ENCODE measurements at regions not wholly inside any gene's neighbourhood (a gene's known extent, or its start where the extent isn't known, plus 50 kb on each side); places are given as distances from the start of the nearest gene placed in this dataset.

DNA sequence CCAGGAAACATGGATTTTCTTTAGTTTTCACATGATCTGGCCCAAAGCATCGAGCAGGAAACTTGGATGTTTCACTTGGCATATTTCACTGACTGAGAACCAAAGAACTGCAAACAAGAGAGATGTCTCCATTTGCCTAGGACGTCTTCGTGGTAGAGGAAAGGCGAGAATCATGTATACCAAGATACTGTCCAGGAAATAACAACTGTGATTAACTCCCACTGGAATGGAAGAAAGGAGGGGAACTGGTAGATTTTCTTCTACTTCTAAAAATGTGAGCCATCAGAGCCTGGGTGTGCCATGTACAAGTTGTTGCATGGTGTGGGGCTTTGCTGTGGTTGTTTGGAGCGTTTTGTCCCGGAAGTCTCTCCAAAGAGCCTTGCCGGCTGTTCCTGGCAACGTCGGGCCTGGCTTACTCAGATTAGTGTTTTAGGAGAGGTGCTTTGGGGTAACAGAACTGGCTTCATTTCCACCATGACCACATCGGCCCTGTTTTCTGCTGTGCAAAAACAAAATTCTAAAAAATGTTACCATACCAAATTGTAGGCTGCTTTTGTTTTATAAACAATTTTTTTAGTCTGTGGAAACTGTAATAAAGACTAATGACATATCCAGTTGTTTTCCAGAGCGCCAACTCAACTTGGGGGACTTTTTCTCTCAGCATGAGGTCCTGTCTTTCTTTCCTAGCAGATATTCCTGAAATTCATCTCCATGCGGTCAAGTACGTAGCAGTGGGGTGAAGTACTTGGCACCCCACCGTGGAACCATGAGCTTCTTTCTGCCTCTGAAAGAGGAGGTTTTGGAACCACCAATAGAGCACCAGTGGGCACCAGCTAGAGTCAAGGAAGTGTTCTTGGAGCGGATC is 118.3 kb downstream of the TM2D1 start:
- no peak overlapping the region for H3K4me3 ChIP-seq
- no peaks in the 10 kb centered on the region for H3K36me3 ChIP-seq
- H3K9me3 ChIP-seq = no peaks in the 10 kb centered on the region
- peak overlapping the region; percentile 57 for H3K27ac ChIP-seq
- H3K4me1 ChIP-seq = peaks cover 22% of the 10 kb centered on the region
- H3K27me3 ChIP-seq = no peaks in the 10 kb centered on the region
- no peak for TF ChIP-seq POLR2A (IDR thresholded peaks at IDR 0.05)
- TF ChIP-seq POLR2AphosphoS5 (IDR thresholded peaks at IDR 0.05; ENCODE audit: insufficient read depth in 1 of 2, low read depth in 1 of 2) = peak in 1 of 2 donors; percentile 17
- intact Hi-C loops (cut with DNase I) = no loop called here
- no peak for DNase-seq (ENCODE audit: extremely low spot score in 2 of 2)

DNA sequence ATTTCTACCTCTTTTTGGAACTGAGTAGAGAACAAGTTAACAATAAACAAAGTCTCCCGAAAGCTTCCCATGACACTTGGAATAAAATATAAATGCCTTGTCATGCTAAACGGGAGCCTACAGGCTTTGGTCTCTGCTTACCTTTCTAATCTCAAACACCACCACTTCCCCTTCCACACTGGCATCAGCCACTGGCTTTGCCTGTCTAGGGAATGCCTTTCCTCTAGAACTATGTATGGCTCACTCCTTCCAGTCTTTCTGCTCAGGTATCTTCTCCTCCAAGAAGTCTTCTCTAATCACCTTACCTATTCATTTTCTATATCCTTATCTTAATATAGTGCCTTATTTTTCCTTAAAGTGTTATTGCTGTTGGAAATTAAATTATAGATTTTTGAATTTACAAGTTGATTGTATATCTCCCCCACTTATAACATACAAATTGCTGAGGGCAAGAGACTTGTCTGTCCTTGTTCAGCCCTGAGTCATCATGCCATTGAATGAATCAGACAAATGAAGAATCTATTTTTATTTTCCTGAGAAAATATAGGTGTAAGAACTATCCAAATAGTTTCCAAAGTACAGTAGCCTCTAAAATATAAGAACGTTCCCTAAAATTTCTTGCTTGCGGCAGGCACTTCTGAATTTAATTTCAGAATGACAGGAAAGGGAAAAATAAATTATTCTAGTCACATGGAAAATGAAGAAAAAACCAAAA is 119.2 kb downstream of the TM2D1 start:
- no peak for DNase-seq (ENCODE audit: extremely low spot score in 2 of 2)
- H3K36me3 ChIP-seq = no peaks in the 10 kb centered on the region
- peak overlapping the region; percentile 57 for H3K27ac ChIP-seq
- no peaks in the 10 kb centered on the region for H3K27me3 ChIP-seq
- no peak overlapping the region for H3K4me3 ChIP-seq
- intact Hi-C loops (cut with DNase I) = no loop called here
- TF ChIP-seq, protein P1, sequence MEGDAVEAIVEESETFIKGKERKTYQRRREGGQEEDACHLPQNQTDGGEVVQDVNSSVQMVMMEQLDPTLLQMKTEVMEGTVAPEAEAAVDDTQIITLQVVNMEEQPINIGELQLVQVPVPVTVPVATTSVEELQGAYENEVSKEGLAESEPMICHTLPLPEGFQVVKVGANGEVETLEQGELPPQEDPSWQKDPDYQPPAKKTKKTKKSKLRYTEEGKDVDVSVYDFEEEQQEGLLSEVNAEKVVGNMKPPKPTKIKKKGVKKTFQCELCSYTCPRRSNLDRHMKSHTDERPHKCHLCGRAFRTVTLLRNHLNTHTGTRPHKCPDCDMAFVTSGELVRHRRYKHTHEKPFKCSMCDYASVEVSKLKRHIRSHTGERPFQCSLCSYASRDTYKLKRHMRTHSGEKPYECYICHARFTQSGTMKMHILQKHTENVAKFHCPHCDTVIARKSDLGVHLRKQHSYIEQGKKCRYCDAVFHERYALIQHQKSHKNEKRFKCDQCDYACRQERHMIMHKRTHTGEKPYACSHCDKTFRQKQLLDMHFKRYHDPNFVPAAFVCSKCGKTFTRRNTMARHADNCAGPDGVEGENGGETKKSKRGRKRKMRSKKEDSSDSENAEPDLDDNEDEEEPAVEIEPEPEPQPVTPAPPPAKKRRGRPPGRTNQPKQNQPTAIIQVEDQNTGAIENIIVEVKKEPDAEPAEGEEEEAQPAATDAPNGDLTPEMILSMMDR (IDR thresholded peaks at IDR 0.05) = no peak
- TF ChIP-seq POLR2AphosphoS5 (IDR thresholded peaks at IDR 0.05; ENCODE audit: insufficient read depth in 1 of 2, low read depth in 1 of 2) (no peak), POLR2A (IDR thresholded peaks at IDR 0.05) (no peak)
- peaks cover 22% of the 10 kb centered on the region for H3K4me1 ChIP-seq
- no peaks in the 10 kb centered on the region for H3K9me3 ChIP-seq

DNA sequence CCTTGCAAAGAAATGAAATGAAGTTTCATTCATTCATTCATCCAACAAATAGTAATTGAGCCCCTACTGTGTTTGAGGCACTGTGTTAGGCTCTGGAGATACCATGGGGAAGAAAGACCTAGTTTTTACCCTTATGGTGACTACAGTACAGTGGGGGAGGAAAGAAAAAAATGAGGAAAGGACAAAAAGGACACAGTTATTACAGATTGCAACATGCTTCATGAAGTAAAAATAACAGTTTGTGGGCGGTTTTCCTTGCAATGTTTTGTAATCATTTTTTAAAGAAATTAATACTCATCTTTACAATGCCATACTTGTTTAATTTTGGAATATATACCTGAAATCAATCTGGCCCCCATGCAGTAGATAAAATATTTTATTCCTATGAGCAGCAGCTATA is 120.3 kb downstream of the TM2D1 start:
- no peaks in the 10 kb centered on the region for H3K9me3 ChIP-seq
- H3K4me3 ChIP-seq = no peak overlapping the region
- TF ChIP-seq, protein P1 (IDR thresholded peaks at IDR 0.05) = no peak
- no peak for TF ChIP-seq POLR2A (IDR thresholded peaks at IDR 0.05)
- TF ChIP-seq POLR2AphosphoS5 (IDR thresholded peaks at IDR 0.05; ENCODE audit: insufficient read depth in 1 of 2, low read depth in 1 of 2) = no peak
- no peak overlapping the region for H3K27ac ChIP-seq
- no peak for DNase-seq (ENCODE audit: extremely low spot score in 2 of 2)
- intact Hi-C loops (cut with DNase I) = loop anchor here (5.0 kb wide), 1 partner anchor 367 kb away; no protein-coding TSS in a partner anchor
- H3K27me3 ChIP-seq = no peaks in the 10 kb centered on the region
- H3K4me1 ChIP-seq = peaks cover 22% of the 10 kb centered on the region
- H3K36me3 ChIP-seq = no peaks in the 10 kb centered on the region

DNA sequence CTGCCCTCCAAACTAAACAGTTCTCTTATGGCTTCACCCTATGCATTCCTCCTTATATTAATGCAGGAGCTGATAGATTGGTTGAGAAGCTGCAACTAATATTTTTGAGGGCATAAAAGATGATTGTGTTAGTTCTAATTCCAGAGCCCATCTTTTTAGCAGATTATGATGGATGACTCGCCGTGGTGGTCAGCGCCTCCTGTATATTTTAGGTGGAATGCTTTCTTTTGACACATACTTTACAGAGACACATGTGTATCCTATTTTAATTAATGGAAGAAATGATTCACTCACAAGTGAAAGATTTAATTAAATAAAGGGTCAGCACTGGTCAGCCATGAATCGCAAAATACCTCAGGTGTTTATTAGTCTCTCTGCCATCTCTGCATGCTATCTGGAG is 120.7 kb downstream of the TM2D1 start:
- Histone ChIP-seq H3K4me3 (no peak overlapping the region), H3K4me1 (peaks cover 22% of the 10 kb centered on the region), H3K36me3 (no peaks in the 10 kb centered on the region), H3K27ac (no peak overlapping the region), H3K27me3 (no peaks in the 10 kb centered on the region), H3K9me3 (no peaks in the 10 kb centered on the region)
- DNase-seq (ENCODE audit: extremely low spot score in 2 of 2) = no peak
- intact Hi-C loops (cut with DNase I) = loop anchor here (5.0 kb wide), 1 partner anchor 367 kb away; no protein-coding TSS in a partner anchor
- TF ChIP-seq, protein P1 (IDR thresholded peaks at IDR 0.05) = no peak
- TF ChIP-seq POLR2AphosphoS5 (IDR thresholded peaks at IDR 0.05; ENCODE audit: insufficient read depth in 1 of 2, low read depth in 1 of 2) (no peak), POLR2A (IDR thresholded peaks at IDR 0.05) (no peak)

DNA sequence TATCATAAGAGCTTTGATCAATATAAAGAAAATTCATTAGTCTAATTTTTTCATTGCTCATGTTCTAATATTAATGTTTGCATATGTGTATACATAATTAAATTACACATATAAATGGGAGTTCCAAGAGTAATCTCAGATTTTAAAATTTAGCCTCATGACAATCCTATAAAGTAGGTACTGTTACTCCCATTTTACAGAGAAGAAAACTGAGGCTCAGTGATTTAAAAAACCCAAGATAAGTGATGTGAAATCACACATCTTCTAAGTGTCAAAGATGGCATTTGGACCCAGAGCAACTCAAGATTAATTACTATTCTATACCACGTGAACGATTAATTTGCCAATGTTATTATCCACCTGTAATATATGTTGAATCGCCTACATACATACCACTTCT is 122.3 kb downstream of the TM2D1 start:
- Histone ChIP-seq H3K4me3 (no peak overlapping the region), H3K36me3 (no peaks in the 10 kb centered on the region), H3K4me1 (peaks cover 22% of the 10 kb centered on the region), H3K9me3 (no peaks in the 10 kb centered on the region), H3K27me3 (no peaks in the 10 kb centered on the region), H3K27ac (no peak overlapping the region)
- intact Hi-C loops (cut with DNase I) = loop anchor here (5.0 kb wide), 1 partner anchor 365 kb away; no protein-coding TSS in a partner anchor
- TF ChIP-seq POLR2A (IDR thresholded peaks at IDR 0.05) = no peak
- TF ChIP-seq POLR2AphosphoS5 (IDR thresholded peaks at IDR 0.05; ENCODE audit: insufficient read depth in 1 of 2, low read depth in 1 of 2) = no peak
- TF ChIP-seq, protein P1 (IDR thresholded peaks at IDR 0.05) = no peak
- no peak for DNase-seq (ENCODE audit: extremely low spot score in 2 of 2)
